Fibroblast of lung (primary cell): ENCODE measurements at regions not wholly inside any gene's neighbourhood (a gene's known extent, or its start where the extent isn't known, plus 50 kb on each side); places are given as distances from the start of the nearest gene placed in this dataset.
A peak's percentile ranks its signal among the peaks of the same experiment; 100 is the strongest.

Source experiments
- DNase-seq, 2 donors: peaks; one replicate each; pipeline versions ENCODE4 v3.0.0 to v3.0.0-alpha.2; 2010; ENCODE audit warnings: low read depth in 2 of 2
- H2AFZ ChIP-seq: 2 replicates; pipeline ENCODE4 v1.5.1; 2012; ENCODE audit warnings: low read length, control low read depth, inconsistent platforms
- H3K27ac ChIP-seq: 2 replicates; pipeline ENCODE4 v1.5.1; 2011; ENCODE audit warnings: low read length, control low read depth; ENCODE audit not compliant: insufficient read depth
- H3K27me3 ChIP-seq: 2 replicates; pipeline ENCODE4 v1.5.1; 2011; ENCODE audit warnings: mild to moderate bottlenecking, low read length; ENCODE audit not compliant: control insufficient read depth, insufficient read depth
- H3K36me3 ChIP-seq: 2 replicates; pipeline ENCODE4 v1.5.1; 2011; ENCODE audit warnings: low read length; ENCODE audit not compliant: control insufficient read depth, insufficient read depth
- H3K4me1 ChIP-seq: 2 replicates; pipeline ENCODE4 v1.5.1; 2011; ENCODE audit warnings: low read length; ENCODE audit not compliant: control insufficient read depth, insufficient read depth; ENCODE audit errors: extremely low read depth
- H3K4me2 ChIP-seq: 2 replicates; pipeline ENCODE4 v1.5.1; 2011; ENCODE audit warnings: low read length, control low read depth; ENCODE audit not compliant: insufficient read depth; ENCODE audit errors: extremely low read depth
- H3K4me3 ChIP-seq, 4 experiments: fragments of 200-600 bp in 1 of 4; sonication (generic) in 1 of 4; replicated peaks in 1 of 4; 2 replicates each; pipeline ENCODE4 v1.5.1; 2011 to 2016; ENCODE audit warnings: low read length in 4 of 4, low read depth in 3 of 4, mild to moderate bottlenecking in 3 of 4, control low read depth in 2 of 4, inconsistent platforms in 1 of 4, mixed read lengths in 1 of 4; ENCODE audit not compliant: insufficient read depth in 1 of 4; ENCODE audit errors: control extremely low read depth in 1 of 4
- H3K79me2 ChIP-seq: 2 replicates; pipeline ENCODE4 v1.5.1; 2012; ENCODE audit warnings: mild to moderate bottlenecking, low read length, inconsistent platforms; ENCODE audit not compliant: control insufficient read depth, insufficient read depth
- H3K9ac ChIP-seq: 2 replicates; pipeline ENCODE4 v1.5.1; 2011; ENCODE audit warnings: mild to moderate bottlenecking, low read length, control low read depth; ENCODE audit not compliant: insufficient read depth
- H3K9me3 ChIP-seq: 2 replicates; pipeline ENCODE4 v1.5.1; 2012; ENCODE audit warnings: low read depth, low read length; ENCODE audit not compliant: control insufficient read depth, insufficient read depth
- H4K20me1 ChIP-seq: 2 replicates; pipeline ENCODE4 v1.5.1; 2011; ENCODE audit warnings: low read length; ENCODE audit not compliant: control insufficient read depth, insufficient read depth; ENCODE audit errors: extremely low read depth
- CTCF ChIP-seq, 2 donors: IDR thresholded peaks in 1 of 2; conservative IDR thresholded peaks in 1 of 2; 1 replicate in 1 of 2; 2 replicates in 1 of 2; pipeline ENCODE4 v1.5.1; 2011 to 2012; ENCODE audit warnings: low read length in 2 of 2, control low read depth in 1 of 2, inconsistent platforms in 1 of 2, low read depth in 1 of 2, mild to moderate bottlenecking in 1 of 2
- EZH2 ChIP-seq: IDR thresholded peaks from 2 replicates; pipeline ENCODE4 v1.5.1; 2012; ENCODE audit warnings: low read length, control low read depth, mild to moderate bottlenecking; ENCODE audit errors: missing control alignments

DNA sequence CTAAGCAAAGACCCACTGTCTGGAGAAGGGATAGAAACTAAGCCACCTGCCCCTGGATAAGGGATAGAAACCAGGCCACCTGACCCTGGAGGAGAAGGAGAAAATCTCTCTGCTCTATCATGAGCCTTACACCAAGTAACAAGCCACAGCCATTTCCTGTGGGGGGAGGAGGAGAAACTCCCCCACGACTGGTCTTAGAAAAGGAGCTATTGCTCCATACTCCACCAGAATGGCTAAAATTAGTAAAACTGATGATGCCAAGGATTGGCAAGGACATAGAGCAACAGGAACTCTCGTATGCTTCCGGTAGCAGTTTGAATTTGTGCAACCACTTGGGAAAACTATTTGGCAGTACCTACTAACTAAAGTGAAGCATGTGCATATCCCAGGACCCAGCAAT lies 70.8 kb downstream of the ACTL7B start:
- Histone ChIP-seq H3K27ac (no peak overlapping the region), H3K27me3 (peaks cover 3% of the 10 kb centered on the region), H3K4me1 (no peaks in the 10 kb centered on the region), H3K4me3 (no peak overlapping the region), H3K4me2 (no peak overlapping the region), H4K20me1 (no peaks in the 10 kb centered on the region), H3K9ac (no peak overlapping the region), H3K36me3 (no peaks in the 10 kb centered on the region), H3K9me3 (no peaks in the 10 kb centered on the region), H3K79me2 (no peaks in the 10 kb centered on the region), H2AFZ (no peak overlapping the region)
- TF ChIP-seq CTCF (conservative IDR thresholded peaks at IDR 0.05 in 1 of 2, IDR thresholded peaks at IDR 0.05 in 1 of 2; ENCODE audit: low read depth in 1 of 2, low read length in 2 of 2) (no peak), EZH2 (no peak)
- DNase-seq = peak in 1 of 2 donors; percentile 65

DNA sequence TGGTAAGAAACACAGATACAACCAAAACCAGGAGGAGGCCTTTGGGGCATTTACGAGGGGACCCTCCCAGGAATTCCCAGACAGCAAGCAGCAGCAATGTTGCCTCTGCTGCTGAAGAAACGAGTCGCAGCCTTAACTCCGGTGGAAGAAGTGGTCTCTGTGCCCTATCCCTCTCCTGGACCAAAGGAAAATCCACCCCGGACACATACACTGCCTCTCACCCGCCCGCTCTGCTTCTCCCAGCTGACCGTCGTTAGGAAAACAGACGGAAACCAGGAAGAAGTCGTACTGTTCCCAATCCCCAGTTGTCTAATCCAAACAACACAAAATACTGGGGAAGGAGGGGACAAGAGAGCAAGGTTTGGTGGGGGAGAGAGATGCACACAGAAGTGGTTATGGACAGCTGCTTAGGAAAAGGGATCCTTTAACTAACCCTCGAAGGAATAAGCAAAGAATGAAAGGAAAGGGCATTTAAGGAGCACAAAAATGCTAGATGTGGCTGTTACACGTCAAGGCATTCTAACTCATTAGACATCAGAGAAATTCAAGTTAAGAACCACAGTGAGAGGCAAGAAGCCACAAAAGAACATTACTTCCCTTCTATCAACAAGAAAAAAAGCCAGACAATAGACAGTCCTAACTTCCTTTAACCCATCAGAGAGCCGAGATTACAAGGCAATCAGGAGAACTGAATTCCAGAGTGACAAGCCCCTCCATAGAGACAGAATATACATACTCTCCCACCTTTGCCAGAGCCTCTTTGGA lies 71.9 kb downstream of the ACTL7B start:
- H3K4me2 ChIP-seq = no peak overlapping the region
- no peak overlapping the region for H3K4me3 ChIP-seq
- no peak overlapping the region for H2AFZ ChIP-seq

DNA sequence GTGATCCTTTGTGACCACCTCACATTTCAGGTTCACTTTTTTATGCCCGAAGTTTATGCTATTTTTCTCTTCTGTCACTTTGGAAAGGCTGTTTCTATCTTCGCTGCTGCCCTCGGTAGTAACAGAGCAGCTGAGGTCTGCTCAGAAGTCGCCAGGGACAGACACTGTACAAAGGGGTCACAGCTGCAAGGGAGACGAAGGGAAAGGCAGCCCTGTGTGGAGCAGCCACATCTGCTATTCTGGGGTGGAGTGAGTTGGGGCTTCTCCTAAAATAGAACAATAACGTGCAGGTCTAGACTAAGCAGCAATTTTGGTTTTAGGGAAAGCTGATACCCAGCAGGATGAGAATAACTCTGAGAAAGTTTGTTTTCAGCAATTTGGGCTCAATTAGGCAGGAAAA lies 72.5 kb downstream of the ACTL7B start:
- Histone ChIP-seq H3K9ac (no peak overlapping the region), H2AFZ (no peak overlapping the region), H4K20me1 (no peaks in the 10 kb centered on the region), H3K27me3 (peaks cover 11% of the 10 kb centered on the region), H3K79me2 (no peaks in the 10 kb centered on the region), H3K4me3 (no peak overlapping the region), H3K27ac (no peak overlapping the region), H3K36me3 (no peaks in the 10 kb centered on the region), H3K4me1 (no peaks in the 10 kb centered on the region), H3K4me2 (no peak overlapping the region), H3K9me3 (no peaks in the 10 kb centered on the region)
- TF ChIP-seq CTCF (conservative IDR thresholded peaks at IDR 0.05 in 1 of 2, IDR thresholded peaks at IDR 0.05 in 1 of 2; ENCODE audit: low read depth in 1 of 2, low read length in 2 of 2) (no peak), EZH2 (no peak)
- no peak for DNase-seq

More for the DNA sequence above, 71.9 kb downstream of the ACTL7B start:
- H3K36me3 ChIP-seq = no peaks in the 10 kb centered on the region
- TF ChIP-seq CTCF (conservative IDR thresholded peaks at IDR 0.05 in 1 of 2, IDR thresholded peaks at IDR 0.05 in 1 of 2; ENCODE audit: low read depth in 1 of 2, low read length in 2 of 2) (no peak), EZH2 (no peak)
- H3K9ac ChIP-seq = no peak overlapping the region
- peaks cover 9% of the 10 kb centered on the region for H3K27me3 ChIP-seq
- H3K27ac ChIP-seq = no peak overlapping the region
- DNase-seq = peak in 1 of 2 donors; percentile 20
- no peaks in the 10 kb centered on the region for H3K4me1 ChIP-seq
- no peaks in the 10 kb centered on the region for H3K79me2 ChIP-seq
- no peaks in the 10 kb centered on the region for H4K20me1 ChIP-seq
- no peaks in the 10 kb centered on the region for H3K9me3 ChIP-seq
